SK-N-SH treated with all-trans-retinoic acid at 6 μM for 48 hours (cell line): ENCODE measurements at regions not wholly inside any gene's neighbourhood (a gene's known extent, or its start where the extent isn't known, plus 50 kb on each side); places are given as distances from the start of the nearest gene placed in this dataset.

Experiments used
- ARNTL ChIP-seq: fragments of 450-650 bp; formaldehyde crosslinking; IDR thresholded peaks from 2 replicates; pipeline ENCODE4 v1.5.0; 2020; ENCODE audit warnings: low read depth, mild to moderate bottlenecking, moderate library complexity, borderline replicate concordance
- BACH2 ChIP-seq: fragments of 250-450 bp; sonication (Bioruptor Pico); IDR thresholded peaks from 2 replicates; pipeline ENCODE4 v1.9.0; 2021; ENCODE audit warnings: mild to moderate bottlenecking, borderline replicate concordance
- CREB5 ChIP-seq: fragments of 250-450 bp; sonication (Bioruptor Pico); IDR thresholded peaks from 2 replicates; pipeline ENCODE4 v1.5.1; 2020; ENCODE audit warnings: low read depth, mild to moderate bottlenecking, moderate library complexity
- CSDC2 ChIP-seq: fragments of 250-450 bp; sonication (Bioruptor Pico); IDR thresholded peaks from 2 replicates; pipeline ENCODE4 v1.5.0; 2020; ENCODE audit warnings: mild to moderate bottlenecking, moderate library complexity
- ESRRG ChIP-seq: fragments of 250-450 bp; sonication (Bioruptor Pico); IDR thresholded peaks from 2 replicates; pipeline ENCODE4 v1.6.1; 2021; ENCODE audit warnings: mild to moderate bottlenecking
- ISL1 ChIP-seq: fragments of 250-450 bp; sonication (Bioruptor Pico); IDR thresholded peaks from 2 replicates; pipeline ENCODE4 v2.1.2; 2022; ENCODE audit warnings: mild to moderate bottlenecking, moderate library complexity
- PATZ1 ChIP-seq: fragments of 250-450 bp; sonication (Bioruptor Pico); IDR thresholded peaks from 2 replicates; pipeline ENCODE4 v1.8.0; 2020; ENCODE audit warnings: mild to moderate bottlenecking, moderate library complexity, borderline replicate concordance
- RARB ChIP-seq: fragments of 250-450 bp; sonication (Bioruptor Pico); IDR thresholded peaks from 2 replicates; pipeline ENCODE4 v1.8.0; 2021; ENCODE audit warnings: mild to moderate bottlenecking, moderate library complexity
- SNAI2 ChIP-seq: fragments of 250-450 bp; sonication (Bioruptor Pico); IDR thresholded peaks from 2 replicates; pipeline ENCODE4 v1.5.0; 2020; ENCODE audit warnings: mild to moderate bottlenecking, moderate library complexity
- TCF4 ChIP-seq: fragments of 250-450 bp; sonication (Bioruptor Pico); IDR thresholded peaks from 2 replicates; pipeline ENCODE4 v1.8.0; 2021; ENCODE audit warnings: mild to moderate bottlenecking, moderate library complexity, borderline replicate concordance
- TSHZ2 ChIP-seq: fragments of 250-450 bp; sonication (Bioruptor Pico); IDR thresholded peaks from 2 replicates; pipeline ENCODE4 v1.5.0; 2020; ENCODE audit warnings: mild to moderate bottlenecking, moderate library complexity
- ZC3H10 ChIP-seq: fragments of 250-450 bp; sonication (Bioruptor Pico); IDR thresholded peaks from 2 replicates; pipeline ENCODE4 v1.5.1; 2021; ENCODE audit warnings: mild to moderate bottlenecking, moderate library complexity
- ZFP3 ChIP-seq: fragments of 250-450 bp; sonication (Bioruptor Pico); IDR thresholded peaks from 2 replicates; pipeline ENCODE4 v1.5.0; 2020; ENCODE audit warnings: mild to moderate bottlenecking, moderate library complexity
- ZNF565 ChIP-seq: fragments of 450-650 bp; formaldehyde crosslinking; conservative IDR thresholded peaks from 2 replicates; pipeline ENCODE4 v1.5.0; 2020; ENCODE audit warnings: low read depth, mild to moderate bottlenecking, moderate library complexity

GRCh38 chr4:62159876-62160275 lies 959.8 kb downstream of the ADGRL3 start:
- TF ChIP-seq BACH2 (CRISPR knock-in tag): no peak
- no peak for TF ChIP-seq RARB
- TF ChIP-seq CSDC2 (CRISPR knock-in tag): no peak
- no peak for TF ChIP-seq SNAI2 (CRISPR knock-in tag)
- TF ChIP-seq ZC3H10 (CRISPR knock-in tag): no peak
- no peak for TF ChIP-seq CREB5
- no peak for TF ChIP-seq ZFP3 (CRISPR knock-in tag)
- no peak for TF ChIP-seq ZNF565
- TF ChIP-seq PATZ1: no peak
- TF ChIP-seq ISL1: peak; percentile 67
- no peak for TF ChIP-seq ARNTL (CRISPR knock-in tag)
- TF ChIP-seq TCF4: no peak
- TF ChIP-seq ESRRG (CRISPR knock-in tag): no peak
- no peak for TF ChIP-seq TSHZ2
